ENCODE measurements at regions not wholly inside any gene's neighbourhood (a gene's known extent, or its start where the extent isn't known, plus 50 kb on each side); places are given as distances from the start of the nearest gene placed in this dataset.

DNA sequence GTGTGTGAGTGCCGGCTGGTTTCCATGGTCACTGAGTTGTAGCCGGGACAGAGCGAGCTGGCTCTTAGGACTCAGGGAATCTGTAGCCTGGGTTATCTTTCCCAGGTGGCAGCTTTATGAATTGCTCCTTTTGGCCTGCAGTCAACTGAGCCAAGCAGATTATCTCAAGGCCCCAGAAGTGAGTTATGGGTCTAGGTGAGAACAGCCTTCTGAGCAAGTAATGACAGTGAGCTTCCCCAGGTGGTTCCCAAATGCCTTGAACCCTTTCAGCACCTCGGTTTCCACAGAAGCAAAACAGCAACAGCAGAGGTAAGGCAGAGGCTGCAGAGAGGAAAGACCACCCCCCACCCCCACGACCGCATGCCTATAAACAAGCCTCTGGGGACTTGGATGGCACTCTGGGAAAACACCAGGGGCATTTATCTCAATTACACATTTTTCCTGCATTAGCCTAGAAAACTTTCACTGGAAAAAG lies 56.7 kb upstream of the DGKG start:
- Histone ChIP-seq H3K9me1 (replicated peaks; ENCODE audit: control insufficient read depth, extremely low read depth, insufficient read depth, low read length) (no peaks in the 10 kb centered on the region), H3K36me3 (ENCODE audit: control insufficient read depth in 2 of 2, extremely low read depth in 1 of 2, insufficient read depth in 2 of 2, low read length in 2 of 2) (no peaks in the 10 kb centered on the region), H3K4me3 (replicated peaks in 1 of 3; ENCODE audit: insufficient read depth in 1 of 3, low read depth in 1 of 3, low read length in 3 of 3) (no peak overlapping the region), H3K4me1 (ENCODE audit: control insufficient read depth, extremely low read depth, insufficient read depth, low read length) (no peaks in the 10 kb centered on the region), H3K27ac (ENCODE audit: insufficient read depth, low read depth, low read length) (no peak overlapping the region), H2AFZ (ENCODE audit: low read depth, low read length) (no peak overlapping the region), H3K27me3 (ENCODE audit: control insufficient read depth in 2 of 2, insufficient read depth in 2 of 2, low read length in 2 of 2) (peaks cover 0 to 2% of the 10 kb centered on the region in 2 experiments), H3K79me2 (ENCODE audit: control insufficient read depth, insufficient read depth, low read length) (no peaks in the 10 kb centered on the region), H4K20me1 (replicated peaks; ENCODE audit: control insufficient read depth, extremely low read depth, insufficient read depth, low read length) (no peaks in the 10 kb centered on the region), H3K4me2 (ENCODE audit: insufficient read depth, low read length) (no peak overlapping the region), H3K9me3 (replicated peaks; ENCODE audit: control insufficient read depth, insufficient read depth, low read length) (no peaks in the 10 kb centered on the region), H3K9ac (replicated peaks; ENCODE audit: extremely low read depth, insufficient read depth, low read length) (no peak overlapping the region)
- intact Hi-C loops (cut with micrococcal nuclease) = no loop called here
- dilution Hi-C loops (cut with MboI; ENCODE audit: extremely low pct_ligation_motif_present, low sequenced_read_pairs) = no loop called here
- ChIA-PET POLR2A (no interaction called here), CTCF (interaction anchor here (0.6 kb wide), 1 partner anchor 71 kb away, joined by 3 read pairs; no protein-coding TSS in a partner anchor)
- no peak for DNase-seq (ENCODE audit: low read depth, low spot score)
- no TSS peak for BruUV-seq (replicated peaks)
- TF ChIP-seq GATA2 (IDR thresholded peaks at IDR 0.05; ENCODE audit: insufficient read depth, insufficient read length, low read depth, low read length) (no peak), POLR2A (IDR thresholded peaks at IDR 0.05; ENCODE audit: low read depth, low read length) (no peak), POLR2AphosphoS5 (IDR thresholded peaks at IDR 0.05; ENCODE audit: insufficient read depth, low read depth, low read length) (no peak)
- no peak for FAIRE-seq

- H3K27ac ChIP-seq (ENCODE audit: insufficient read depth, low read depth, low read length) = no peak overlapping the region
- ChIA-PET POLR2A (no interaction called here), CTCF (no interaction called here)
- H4K20me1 ChIP-seq (replicated peaks; ENCODE audit: control insufficient read depth, extremely low read depth, insufficient read depth, low read length) = no peaks in the 10 kb centered on the region
- BruUV-seq (replicated peaks) = no TSS peak
- no peak for DNase-seq (ENCODE audit: low read depth, low spot score)
- no peaks in the 10 kb centered on the region for H3K9me3 ChIP-seq (replicated peaks; ENCODE audit: control insufficient read depth, insufficient read depth, low read length)
- H2AFZ ChIP-seq (ENCODE audit: low read depth, low read length) = no peak overlapping the region
- H3K4me3 ChIP-seq (replicated peaks in 1 of 3; ENCODE audit: insufficient read depth in 1 of 3, low read depth in 1 of 3, low read length in 3 of 3) = no peak overlapping the region
- no peak for TF ChIP-seq MYC (IDR thresholded peaks at IDR 0.05; ENCODE audit: low read depth, low read length)
- no peak for TF ChIP-seq POLR2A (IDR thresholded peaks at IDR 0.05; ENCODE audit: low read depth, low read length)
- TF ChIP-seq GATA2 (IDR thresholded peaks at IDR 0.05; ENCODE audit: insufficient read depth, insufficient read length, low read depth, low read length) = no peak
- TF ChIP-seq MAX (IDR thresholded peaks at IDR 0.05; ENCODE audit: insufficient read depth, insufficient read length) = no peak
- TF ChIP-seq JUN (IDR thresholded peaks at IDR 0.05; ENCODE audit: borderline replicate concordance, insufficient read depth, insufficient read length, low read depth) = no peak
- no peak for TF ChIP-seq POLR2AphosphoS5 (IDR thresholded peaks at IDR 0.05; ENCODE audit: insufficient read depth, low read depth, low read length)
- no peak for TF ChIP-seq EZH2 (IDR thresholded peaks at IDR 0.05; ENCODE audit: borderline replicate concordance, low read depth, low read length, severe bottlenecking)
- no peak for TF ChIP-seq FOS (IDR thresholded peaks at IDR 0.05; ENCODE audit: borderline replicate concordance, insufficient read depth, low read length)
- no peak overlapping the region for H3K4me2 ChIP-seq (ENCODE audit: insufficient read depth, low read length)
- no peak for FAIRE-seq
- no peaks in the 10 kb centered on the region for H3K4me1 ChIP-seq (ENCODE audit: control insufficient read depth, extremely low read depth, insufficient read depth, low read length)
- peaks cover 0 to 2% of the 10 kb centered on the region in 2 experiments for H3K27me3 ChIP-seq (ENCODE audit: control insufficient read depth in 2 of 2, insufficient read depth in 2 of 2, low read length in 2 of 2)
- H3K9me1 ChIP-seq (replicated peaks; ENCODE audit: control insufficient read depth, extremely low read depth, insufficient read depth, low read length) = no peaks in the 10 kb centered on the region
- no peaks in the 10 kb centered on the region for H3K36me3 ChIP-seq (ENCODE audit: control insufficient read depth in 2 of 2, extremely low read depth in 1 of 2, insufficient read depth in 2 of 2, low read length in 2 of 2)
- intact Hi-C loops (cut with micrococcal nuclease) = no loop called here
- H3K79me2 ChIP-seq (ENCODE audit: control insufficient read depth, insufficient read depth, low read length) = no peaks in the 10 kb centered on the region
- H3K9ac ChIP-seq (replicated peaks; ENCODE audit: extremely low read depth, insufficient read depth, low read length) = no peak overlapping the region
- dilution Hi-C loops (cut with MboI; ENCODE audit: extremely low pct_ligation_motif_present, low sequenced_read_pairs) = no loop called here
Observed at GRCh38 chr3:186417791-186418190, 55.8 kb upstream of the DGKG start.
